GM10248 (cell line): ENCODE measurements at regions not wholly inside any gene's neighbourhood (a gene's known extent, or its start where the extent isn't known, plus 50 kb on each side); places are given as distances from the start of the nearest gene placed in this dataset.

Experiments used
- CTCF ChIA-PET: fragments of 300-600 bp; sonication (Branson Sonifier 250); formaldehyde crosslinking; extraction: SDS; loops from one replicate; lab custom pipeline; 2021; ENCODE audit warnings: antibody characterized with exemption; lab: Yijun Ruan, JAX
- POLR2A ChIA-PET: fragments of 350-650 bp; sonication (Branson Sonifier 250); formaldehyde crosslinking; extraction: SDS; loops from one replicate; lab custom pipeline; 2020; ENCODE audit warnings: antibody characterized with exemption; lab: Yijun Ruan, JAX
- DNase-seq: peaks from one replicate; pipeline ENCODE4 v3.0.0; 2012; ENCODE audit errors: extremely low spot score
- TF ChIP-seq, protein P1 (sequence below): IDR thresholded peaks from 2 replicates; pipeline ENCODE4 v1.5.1; 2012; ENCODE audit warnings: mild to moderate bottlenecking, low read depth; ENCODE audit errors: extremely low read depth, missing control alignments, control extremely low read depth

- CTCF ChIA-PET, result no interaction called here
- POLR2A ChIA-PET, result no interaction called here
- no peak for DNase-seq
- TF ChIP-seq, protein P1, sequence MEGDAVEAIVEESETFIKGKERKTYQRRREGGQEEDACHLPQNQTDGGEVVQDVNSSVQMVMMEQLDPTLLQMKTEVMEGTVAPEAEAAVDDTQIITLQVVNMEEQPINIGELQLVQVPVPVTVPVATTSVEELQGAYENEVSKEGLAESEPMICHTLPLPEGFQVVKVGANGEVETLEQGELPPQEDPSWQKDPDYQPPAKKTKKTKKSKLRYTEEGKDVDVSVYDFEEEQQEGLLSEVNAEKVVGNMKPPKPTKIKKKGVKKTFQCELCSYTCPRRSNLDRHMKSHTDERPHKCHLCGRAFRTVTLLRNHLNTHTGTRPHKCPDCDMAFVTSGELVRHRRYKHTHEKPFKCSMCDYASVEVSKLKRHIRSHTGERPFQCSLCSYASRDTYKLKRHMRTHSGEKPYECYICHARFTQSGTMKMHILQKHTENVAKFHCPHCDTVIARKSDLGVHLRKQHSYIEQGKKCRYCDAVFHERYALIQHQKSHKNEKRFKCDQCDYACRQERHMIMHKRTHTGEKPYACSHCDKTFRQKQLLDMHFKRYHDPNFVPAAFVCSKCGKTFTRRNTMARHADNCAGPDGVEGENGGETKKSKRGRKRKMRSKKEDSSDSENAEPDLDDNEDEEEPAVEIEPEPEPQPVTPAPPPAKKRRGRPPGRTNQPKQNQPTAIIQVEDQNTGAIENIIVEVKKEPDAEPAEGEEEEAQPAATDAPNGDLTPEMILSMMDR, result no peak
Observed at GRCh38 chr7:37527109-37527508, 78.4 kb upstream of the ELMO1 start.

DNA sequence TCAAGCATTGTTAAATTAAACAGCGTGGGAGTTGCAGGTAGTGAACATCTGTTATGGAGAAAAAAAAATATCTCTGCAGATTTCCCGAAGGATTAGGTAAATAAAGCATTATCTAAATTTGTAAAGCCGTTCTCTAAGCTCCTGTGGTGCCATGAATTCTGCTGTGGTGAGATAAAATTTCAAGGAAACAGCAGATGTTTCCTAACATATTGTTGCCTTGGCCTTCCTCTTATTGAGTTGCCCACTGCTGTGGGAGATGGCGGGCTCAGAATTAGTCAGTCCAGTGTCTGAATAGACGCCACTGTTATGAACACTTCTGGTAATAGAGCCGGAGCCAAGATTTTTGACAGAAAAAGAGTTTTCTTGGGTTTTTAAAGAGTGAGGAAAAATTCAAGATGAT, 82.6 kb upstream of the ELMO1 start:
- CTCF ChIA-PET, result interaction anchor here (1.1 to 2.3 kb wide), 3 partner anchors 11 to 36 kb away, joined by 3 to 7 read pairs (median 5); no protein-coding TSS in a partner anchor
- DNase-seq, result no peak
- TF ChIP-seq, protein P1, result no peak
- POLR2A ChIA-PET, result no interaction called here

DNA sequence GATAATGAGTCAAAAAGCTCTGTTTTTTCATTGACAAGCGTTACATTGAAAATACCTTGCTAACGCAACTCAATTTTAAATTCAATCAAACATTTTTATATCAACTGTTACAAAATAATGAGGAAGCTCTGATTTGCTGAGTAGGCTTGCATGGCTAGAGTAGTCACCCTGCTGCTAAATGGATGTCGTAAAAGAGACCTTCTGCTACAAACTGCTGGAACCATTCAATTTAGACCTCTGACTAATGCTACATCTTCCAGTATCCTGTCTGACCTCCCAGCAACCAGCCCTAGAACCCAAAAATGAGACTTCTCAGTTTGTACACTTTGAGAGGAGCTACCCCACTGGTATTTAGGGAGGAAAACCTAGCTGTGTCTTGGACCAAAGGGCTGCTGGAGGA, 84.0 kb upstream of the ELMO1 start:
- CTCF ChIA-PET, result interaction anchor here (1.0 to 2.3 kb wide), 3 partner anchors 8 to 37 kb away, joined by 3 to 5 read pairs (median 4); no protein-coding TSS in a partner anchor
- no peak for DNase-seq
- POLR2A ChIA-PET, result no interaction called here
- TF ChIP-seq, protein P1, result no peak

DNA sequence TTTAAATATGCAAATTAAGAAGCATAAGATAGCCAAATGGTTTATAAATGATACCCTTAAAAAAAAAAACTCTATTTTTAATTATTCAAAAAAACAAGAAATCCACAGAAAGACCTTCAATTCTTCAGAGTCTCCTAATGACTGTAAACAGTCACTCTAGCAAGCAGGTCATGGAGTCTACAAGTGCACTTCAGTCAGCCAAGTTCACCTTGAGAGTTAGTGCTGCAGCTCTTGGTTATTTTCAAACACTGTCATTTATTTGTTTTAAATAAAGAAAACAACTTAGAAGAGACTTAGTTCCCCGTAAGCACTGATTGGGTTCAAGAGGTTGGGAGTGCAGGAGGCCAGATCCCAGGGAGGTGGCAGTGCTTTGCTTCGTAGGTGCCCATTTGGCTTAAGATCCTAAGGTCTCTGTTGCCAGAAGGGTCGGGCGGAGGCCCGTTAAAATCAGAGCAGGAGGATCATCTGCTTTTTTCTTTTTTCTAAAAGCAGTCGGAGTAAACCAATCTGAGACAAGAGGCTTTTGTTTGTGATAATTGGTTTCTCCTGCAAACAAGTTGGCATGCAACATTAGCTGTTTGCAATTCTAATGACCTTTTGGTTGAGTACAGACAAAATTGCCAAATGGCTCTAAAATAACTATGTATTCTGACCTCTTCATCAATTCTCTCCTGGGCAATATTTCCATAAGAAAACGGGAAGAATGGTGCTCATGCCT, 86.4 kb upstream of the ELMO1 start:
- TF ChIP-seq, protein P1, result no peak
- DNase-seq, result no peak
- POLR2A ChIA-PET, result no interaction called here
- CTCF ChIA-PET, result interaction anchor here (1.4 to 1.6 kb wide), 2 partner anchors 12 to 19 kb away, joined by 4 read pairs; no protein-coding TSS in a partner anchor

DNA sequence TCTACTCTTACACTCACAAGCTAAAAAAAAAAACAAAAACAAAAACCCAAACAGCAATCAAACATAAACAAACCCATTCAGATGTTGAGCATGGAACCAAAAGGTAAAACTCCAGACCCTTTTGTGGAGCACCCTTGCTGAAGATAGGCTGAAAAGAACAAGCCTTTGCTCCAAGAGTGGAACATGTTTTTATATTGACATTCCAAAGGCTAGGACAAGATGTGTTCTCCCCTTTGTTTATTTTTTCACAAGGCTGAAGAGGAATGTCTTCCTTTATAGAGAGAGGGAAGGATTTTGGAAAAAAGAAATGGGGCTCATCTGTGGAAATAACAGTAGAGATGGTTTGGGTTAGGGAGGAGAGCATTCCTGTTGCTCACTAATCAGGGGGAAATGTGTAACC, 87.2 kb upstream of the ELMO1 start:
- ChIA-PET CTCF (interaction anchor here (1.4 to 1.6 kb wide), 2 partner anchors 12 to 19 kb away, joined by 4 read pairs; no protein-coding TSS in a partner anchor), POLR2A (no interaction called here)
- TF ChIP-seq, protein P1, result no peak
- no peak for DNase-seq

DNA sequence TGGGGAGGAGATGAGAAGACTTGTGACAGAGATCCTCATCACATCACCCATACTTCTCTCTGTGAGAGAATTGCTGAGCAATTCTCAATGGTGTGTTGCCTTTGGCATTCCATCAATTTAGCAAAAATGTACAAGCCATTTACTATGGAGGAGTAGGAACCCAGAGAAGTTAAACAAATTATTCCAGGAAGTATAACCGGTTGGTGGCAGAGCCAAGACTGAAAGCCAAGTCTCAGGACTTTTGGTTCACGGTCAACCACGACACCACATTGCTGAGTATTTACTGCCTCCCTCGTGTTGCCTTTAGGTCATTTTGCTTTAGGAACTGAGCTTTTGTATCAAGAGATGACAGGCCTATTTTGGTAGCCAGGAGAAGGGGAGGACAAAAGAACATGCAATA, 88.0 kb upstream of the ELMO1 start:
- TF ChIP-seq, protein P1, result no peak
- ChIA-PET POLR2A (no interaction called here), CTCF (interaction anchor here (1.2 to 1.4 kb wide), 2 partner anchors 11 to 17 kb away, joined by 3 to 4 read pairs; no protein-coding TSS in a partner anchor)
- DNase-seq, result no peak
